Activated naive CD8-positive, alpha-beta T cell treated with anti-CD3 and anti-CD28 coated beads for 36 hours (primary cell): ENCODE measurements at regions not wholly inside any gene's neighbourhood (a gene's known extent, or its start where the extent isn't known, plus 50 kb on each side); places are given as distances from the start of the nearest gene placed in this dataset.

ENCODE experiments used
- DNase-seq: peaks from one replicate; pipeline ENCODE4 v3.0.0; 2021
- H3K27ac Mint-ChIP-seq: one replicate; pipeline ENCODE4 v1.8.0; 2022; ENCODE audit warnings: mild to moderate bottlenecking, moderate library complexity, mixed read lengths
- H3K27me3 Mint-ChIP-seq: one replicate; pipeline ENCODE4 v1.8.0; 2022; ENCODE audit warnings: mild to moderate bottlenecking, mixed read lengths
- H3K36me3 Mint-ChIP-seq: one replicate; pipeline ENCODE4 v1.8.0; 2021; ENCODE audit warnings: mild to moderate bottlenecking, mixed read lengths
- H3K4me1 Mint-ChIP-seq: one replicate; pipeline ENCODE4 v1.8.0; 2021; ENCODE audit warnings: mixed read lengths
- H3K4me3 Mint-ChIP-seq: one replicate; pipeline ENCODE4 v1.8.0; 2022; ENCODE audit warnings: mild to moderate bottlenecking, moderate library complexity, mixed read lengths
- H3K9me3 Mint-ChIP-seq: one replicate; pipeline ENCODE4 v1.8.0; 2022; ENCODE audit warnings: mixed read lengths

DNA sequence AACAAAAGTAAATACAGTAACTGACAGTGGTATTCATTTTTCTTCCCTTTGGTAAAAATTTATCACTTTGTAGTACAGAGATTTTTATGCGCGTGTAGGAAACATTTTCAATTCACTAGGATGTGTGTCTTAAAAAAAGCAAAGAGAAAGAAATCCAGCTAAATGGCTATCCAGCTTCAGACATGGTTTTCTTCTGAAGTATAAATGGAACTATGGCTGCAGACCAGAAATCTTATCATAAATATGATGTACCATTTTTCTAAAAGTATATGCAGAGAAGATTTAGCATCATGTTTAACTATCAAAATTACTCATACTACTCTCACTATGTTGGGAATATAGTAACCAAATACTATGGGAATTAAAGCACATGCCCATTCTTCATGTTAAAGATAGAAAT is 328.4 kb upstream of the SMIM30 start:
- Mint-ChIP-seq H3K36me3 (no peaks in the 10 kb centered on the region), H3K9me3 (no peaks in the 10 kb centered on the region), H3K27ac (no peak overlapping the region), H3K4me3 (no peak overlapping the region), H3K27me3 (no peaks in the 10 kb centered on the region), H3K4me1 (no peaks in the 10 kb centered on the region)
- DNase-seq: no peak

- H3K9me3 Mint-ChIP-seq: no peaks in the 10 kb centered on the region
- H3K4me3 Mint-ChIP-seq: no peak overlapping the region
- no peak overlapping the region for H3K27ac Mint-ChIP-seq
- H3K27me3 Mint-ChIP-seq: no peaks in the 10 kb centered on the region
- no peaks in the 10 kb centered on the region for H3K36me3 Mint-ChIP-seq
- H3K4me1 Mint-ChIP-seq: no peaks in the 10 kb centered on the region
- no peak for DNase-seq
Measured at GRCh38 chr7:113446391-113446790, 328.0 kb upstream of the SMIM30 start.

DNA sequence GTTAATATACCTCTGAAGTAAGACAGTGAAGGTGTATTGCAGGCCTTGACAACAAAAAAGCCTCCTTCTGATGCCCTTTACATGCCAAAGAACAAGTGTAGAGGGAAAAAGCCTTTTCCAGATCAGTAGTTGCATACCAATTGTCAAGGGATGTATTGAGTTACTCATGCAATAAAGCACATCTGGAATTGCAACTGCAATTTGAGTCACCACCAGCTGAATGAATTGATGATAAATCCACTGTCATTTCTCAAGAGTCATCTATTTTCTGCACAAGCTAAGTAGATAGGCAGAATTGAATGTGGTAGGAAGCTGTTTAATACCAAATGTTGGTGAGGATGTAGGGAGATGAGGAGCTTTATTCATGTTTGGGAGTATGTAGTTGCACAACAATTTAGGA is 325.9 kb upstream of the SMIM30 start:
- Mint-ChIP-seq H3K36me3 (no peaks in the 10 kb centered on the region), H3K9me3 (no peaks in the 10 kb centered on the region), H3K4me3 (no peak overlapping the region), H3K27ac (no peak overlapping the region), H3K27me3 (peaks cover 9% of the 10 kb centered on the region), H3K4me1 (no peaks in the 10 kb centered on the region)
- no peak for DNase-seq

DNA sequence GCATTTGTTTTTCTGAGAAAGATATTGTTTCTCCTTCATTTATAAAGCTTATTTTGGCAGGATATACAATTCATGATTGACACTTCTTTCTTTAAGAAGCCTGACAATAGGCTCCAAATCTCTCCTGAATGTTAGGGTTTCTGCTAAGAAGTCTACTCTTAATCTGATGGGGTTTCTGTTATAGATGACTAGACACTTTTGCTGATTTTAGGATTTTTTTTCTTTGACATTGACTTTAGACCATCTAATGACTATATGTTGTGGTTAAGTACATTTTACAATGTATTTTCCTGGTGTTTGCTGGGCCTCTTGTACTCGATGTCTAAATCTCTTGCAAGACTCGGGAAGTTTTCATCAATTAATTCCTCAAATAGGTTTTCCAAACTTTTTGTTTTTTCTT is 321.8 kb upstream of the SMIM30 start:
- H3K27ac Mint-ChIP-seq: no peak overlapping the region
- H3K27me3 Mint-ChIP-seq: peaks cover 13% of the 10 kb centered on the region
- no peaks in the 10 kb centered on the region for H3K4me1 Mint-ChIP-seq
- no peak for DNase-seq
- H3K36me3 Mint-ChIP-seq: no peaks in the 10 kb centered on the region
- peaks cover 7% of the 10 kb centered on the region for H3K9me3 Mint-ChIP-seq
- no peak overlapping the region for H3K4me3 Mint-ChIP-seq

- DNase-seq: no peak
- no peak overlapping the region for H3K27ac Mint-ChIP-seq
- H3K27me3 Mint-ChIP-seq: no peaks in the 10 kb centered on the region
- no peaks in the 10 kb centered on the region for H3K4me1 Mint-ChIP-seq
- H3K9me3 Mint-ChIP-seq: no peaks in the 10 kb centered on the region
- no peak overlapping the region for H3K4me3 Mint-ChIP-seq
- no peaks in the 10 kb centered on the region for H3K36me3 Mint-ChIP-seq
Measured at GRCh38 chr7:113431406-113431805, 313.1 kb upstream of the SMIM30 start.

DNA sequence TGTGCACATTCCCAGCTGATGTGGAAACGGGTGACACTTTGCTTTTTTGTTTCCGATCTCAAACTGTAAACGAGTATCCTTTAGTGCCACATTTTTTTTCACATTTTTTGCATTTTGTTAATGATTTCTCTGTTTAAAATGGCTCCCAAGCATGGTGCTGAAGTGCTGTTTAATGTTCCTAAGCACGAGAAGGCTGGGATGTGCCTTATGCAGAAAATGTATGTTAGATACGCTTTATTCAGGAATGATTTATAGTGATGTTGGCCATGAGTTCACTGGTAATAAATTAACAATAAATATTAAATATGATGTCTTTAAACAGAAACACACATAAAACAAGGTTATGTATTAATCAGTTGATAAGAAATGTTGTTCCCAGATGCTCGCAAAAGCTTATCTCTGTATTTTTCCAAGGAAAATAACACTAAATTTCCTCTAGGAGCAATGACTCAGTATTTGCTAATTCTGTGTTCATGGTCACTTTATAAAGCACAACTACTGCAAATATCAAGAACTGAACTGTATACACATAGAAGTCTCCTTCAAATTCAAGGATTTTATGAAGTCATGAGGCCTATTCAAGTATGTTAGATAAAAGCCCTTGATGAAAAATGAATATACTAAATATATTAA is 305.9 kb upstream of the SMIM30 start:
- no peak overlapping the region for H3K27ac Mint-ChIP-seq
- no peak overlapping the region for H3K4me3 Mint-ChIP-seq
- H3K36me3 Mint-ChIP-seq: peaks cover 1% of the 10 kb centered on the region
- no peaks in the 10 kb centered on the region for H3K9me3 Mint-ChIP-seq
- peaks cover 3% of the 10 kb centered on the region for H3K4me1 Mint-ChIP-seq
- no peak for DNase-seq
- peaks cover 3% of the 10 kb centered on the region for H3K27me3 Mint-ChIP-seq

GRCh38 chr7:113421696-113422330 is 303.5 kb upstream of the SMIM30 start:
- Mint-ChIP-seq H3K27me3 (peaks cover 3% of the 10 kb centered on the region), H3K4me1 (peaks cover 3% of the 10 kb centered on the region), H3K4me3 (peak overlapping the region; percentile 53), H3K27ac (no peak overlapping the region), H3K36me3 (peaks cover 1% of the 10 kb centered on the region), H3K9me3 (no peaks in the 10 kb centered on the region)
- DNase-seq: peak; percentile 70

DNA sequence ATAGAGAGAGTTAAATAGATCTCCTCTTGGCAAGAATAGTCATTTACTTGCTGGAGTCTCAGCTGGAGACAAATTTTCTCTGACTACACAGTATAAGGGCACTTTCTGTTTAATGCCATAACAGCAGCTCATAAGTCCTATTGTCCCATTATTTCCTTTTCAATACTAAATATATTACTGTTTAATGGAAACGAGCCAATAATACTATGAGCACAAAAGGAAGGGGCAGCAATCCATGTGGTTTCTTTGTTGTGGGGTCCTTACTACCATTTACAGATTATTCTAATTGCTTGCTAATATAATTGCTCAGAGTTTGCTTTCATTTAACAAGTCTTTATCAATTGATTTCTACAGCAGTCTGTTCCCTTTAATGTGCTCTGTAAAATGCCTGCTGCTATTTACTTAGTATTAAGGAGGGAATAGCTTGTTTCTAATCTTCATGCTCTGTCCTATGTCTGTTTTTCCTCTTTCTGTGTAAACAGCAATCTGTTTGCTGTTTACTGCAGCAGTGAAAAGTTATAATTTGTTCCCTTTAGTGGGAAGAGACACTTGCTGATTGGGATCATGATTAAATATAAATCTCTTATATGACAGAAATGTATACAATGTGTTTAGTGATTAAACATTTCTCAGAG is 296.2 kb upstream of the SMIM30 start:
- Mint-ChIP-seq H3K4me3 (no peak overlapping the region), H3K27me3 (no peaks in the 10 kb centered on the region)

GRCh38 chr7:113412410-113412809 is 294.1 kb upstream of the SMIM30 start:
- Mint-ChIP-seq H3K27me3 (no peaks in the 10 kb centered on the region), H3K4me1 (peaks cover 4% of the 10 kb centered on the region), H3K36me3 (no peaks in the 10 kb centered on the region), H3K27ac (no peak overlapping the region), H3K4me3 (no peak overlapping the region), H3K9me3 (no peaks in the 10 kb centered on the region)
- DNase-seq: no peak

More for the DNA sequence above, 296.2 kb upstream of the SMIM30 start:
- DNase-seq: no peak
- H3K36me3 Mint-ChIP-seq: no peaks in the 10 kb centered on the region
- H3K9me3 Mint-ChIP-seq: no peaks in the 10 kb centered on the region
- H3K27ac Mint-ChIP-seq: no peak overlapping the region
- no peaks in the 10 kb centered on the region for H3K4me1 Mint-ChIP-seq

DNA sequence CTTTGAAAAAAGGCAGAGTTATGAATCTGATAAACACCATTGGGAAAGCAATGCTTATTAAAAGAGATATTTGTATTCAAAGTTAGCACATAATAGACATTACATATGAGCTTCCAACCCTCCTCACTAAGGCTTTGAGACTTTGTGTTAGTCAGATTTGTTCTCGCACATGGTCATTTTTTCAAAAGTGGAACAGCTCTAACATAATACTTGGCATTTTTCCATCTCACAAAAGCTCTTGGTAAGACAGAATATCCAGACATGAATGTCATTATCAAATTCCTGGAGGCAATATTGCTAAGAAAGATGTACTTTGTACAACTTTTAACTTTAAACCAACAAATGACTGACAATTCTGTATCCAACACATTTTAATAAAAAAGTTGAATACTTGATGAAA is 292.4 kb upstream of the SMIM30 start:
- Mint-ChIP-seq H3K27me3 (no peaks in the 10 kb centered on the region), H3K9me3 (no peaks in the 10 kb centered on the region), H3K4me1 (peaks cover 4% of the 10 kb centered on the region), H3K36me3 (no peaks in the 10 kb centered on the region), H3K4me3 (no peak overlapping the region), H3K27ac (no peak overlapping the region)
- no peak for DNase-seq

DNA sequence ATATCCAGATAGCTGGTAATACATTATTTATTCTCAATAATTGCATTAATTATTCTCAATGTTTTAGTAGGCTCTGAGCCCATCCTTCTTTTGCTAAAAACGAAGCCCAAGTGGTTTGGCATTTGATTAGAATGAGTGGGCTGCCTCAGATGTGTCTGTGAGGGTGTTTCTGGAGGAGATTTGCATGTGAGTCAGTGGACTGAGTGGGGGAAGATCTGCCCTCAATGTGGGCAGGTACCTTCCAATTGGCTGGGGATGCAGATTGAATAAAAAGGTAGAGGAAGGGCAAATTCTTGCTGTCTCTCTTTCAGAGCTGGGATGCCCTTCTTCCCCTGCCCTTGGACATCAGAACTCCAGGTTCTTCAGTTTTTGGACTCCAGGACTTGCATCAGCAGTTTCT is 290.6 kb upstream of the SMIM30 start:
- DNase-seq: no peak
- Mint-ChIP-seq H3K4me1 (peaks cover 4% of the 10 kb centered on the region), H3K27me3 (peaks cover 7% of the 10 kb centered on the region), H3K27ac (peak overlapping the region; percentile 38), H3K4me3 (no peak overlapping the region), H3K36me3 (no peaks in the 10 kb centered on the region), H3K9me3 (no peaks in the 10 kb centered on the region)

- H3K27ac Mint-ChIP-seq: no peak overlapping the region
Measured at GRCh38 chr7:113405296-113406056, 287.1 kb upstream of the SMIM30 start.

GRCh38 chr7:113404245-113404644 is 285.9 kb upstream of the SMIM30 start:
- H3K36me3 Mint-ChIP-seq: no peaks in the 10 kb centered on the region
- H3K9me3 Mint-ChIP-seq: no peaks in the 10 kb centered on the region
- H3K4me1 Mint-ChIP-seq: peaks cover 4% of the 10 kb centered on the region
- peaks cover 26% of the 10 kb centered on the region for H3K27me3 Mint-ChIP-seq
- no peak overlapping the region for H3K27ac Mint-ChIP-seq
- no peak for DNase-seq
- H3K4me3 Mint-ChIP-seq: no peak overlapping the region

More at GRCh38 chr7:113405296-113406056, 287.1 kb upstream of the SMIM30 start:
- no peak overlapping the region for H3K4me3 Mint-ChIP-seq
- no peak for DNase-seq
- peaks cover 26% of the 10 kb centered on the region for H3K27me3 Mint-ChIP-seq
- peaks cover 4% of the 10 kb centered on the region for H3K4me1 Mint-ChIP-seq
- H3K9me3 Mint-ChIP-seq: no peaks in the 10 kb centered on the region
- H3K36me3 Mint-ChIP-seq: no peaks in the 10 kb centered on the region

- peaks cover 26% of the 10 kb centered on the region for H3K27me3 Mint-ChIP-seq
- H3K4me1 Mint-ChIP-seq: no peaks in the 10 kb centered on the region
- no peaks in the 10 kb centered on the region for H3K36me3 Mint-ChIP-seq
- H3K27ac Mint-ChIP-seq: no peak overlapping the region
- no peak for DNase-seq
- no peak overlapping the region for H3K4me3 Mint-ChIP-seq
- H3K9me3 Mint-ChIP-seq: no peaks in the 10 kb centered on the region
Measured at GRCh38 chr7:113402482-113402881, 284.1 kb upstream of the SMIM30 start.

DNA sequence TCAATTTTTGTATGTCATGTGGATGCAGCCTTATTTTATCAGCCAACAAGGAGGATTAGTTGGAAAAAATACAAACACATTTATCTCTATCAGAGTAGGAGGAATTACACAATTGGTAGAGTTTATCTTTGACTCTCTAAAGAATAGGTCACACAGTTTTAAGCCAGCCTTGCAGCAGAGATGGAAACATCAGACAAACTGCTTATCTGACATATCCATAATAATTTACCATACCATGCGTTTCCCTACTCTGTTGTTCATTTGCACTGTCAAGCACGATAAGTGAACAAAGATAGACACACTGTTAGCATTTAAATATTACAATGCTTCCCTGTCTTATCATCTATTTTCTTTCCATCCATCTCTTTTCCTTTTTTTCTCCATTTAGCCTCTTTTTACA is 283.7 kb upstream of the SMIM30 start:
- Mint-ChIP-seq H3K9me3 (no peaks in the 10 kb centered on the region), H3K4me1 (no peaks in the 10 kb centered on the region), H3K4me3 (no peak overlapping the region), H3K36me3 (no peaks in the 10 kb centered on the region), H3K27me3 (peaks cover 26% of the 10 kb centered on the region), H3K27ac (no peak overlapping the region)
- DNase-seq: no peak
